B cell (primary cell): ENCODE measurements at regions not wholly inside any gene's neighbourhood (a gene's known extent, or its start where the extent isn't known, plus 50 kb on each side); places are given as distances from the start of the nearest gene placed in this dataset.

Source experiments
- ATAC-seq: fragments of 200-7000 bp; cut with Tn5 transposase; one replicate; pipeline ENCODE4 v1.10.0; 2021; ENCODE audit warnings: low read depth, mild to moderate bottlenecking, moderate number of reproducible peaks, moderate library complexity
- CTCF ChIA-PET: fragments of 350-600 bp; sonication (Branson Sonifier 250); formaldehyde crosslinking; loops from one replicate; lab custom pipeline; 2021; ENCODE audit warnings: antibody characterized with exemption, inconsistent platforms; lab: Charles Lee
- POLR2A ChIA-PET: fragments of 350-600 bp; sonication (Branson Sonifier 250); formaldehyde crosslinking; loops from one replicate; lab custom pipeline; 2021; ENCODE audit warnings: antibody characterized with exemption; lab: Charles Lee
- DNase-seq: peaks from one replicate; pipeline ENCODE4 v3.0.0; 2013
- H2AFZ ChIP-seq: 2 replicates; pipeline ENCODE4 v1.6.1; 2012; ENCODE audit warnings: mild to moderate bottlenecking, low read depth, low read length; ENCODE audit not compliant: insufficient read depth, poor library complexity, severe bottlenecking
- H3K27ac ChIP-seq, 2 donors: 1 replicate in 1 of 2; 2 replicates in 1 of 2; pipeline ENCODE4 v1.5.1; 2012 to 2013; ENCODE audit warnings: low read length in 2 of 2, mild to moderate bottlenecking in 2 of 2, moderate library complexity in 1 of 2
- H3K27me3 ChIP-seq, 4 experiments: fragments of 200-600 bp in 1 of 4; sonication (generic) in 1 of 4; replicated peaks in 1 of 4; 1 replicate in 2 of 4; 2 replicates in 2 of 4; pipeline versions ENCODE4 v1.6.1 to v1.7.0; 2013 to 2016; ENCODE audit warnings: low read length in 3 of 4, mild to moderate bottlenecking in 2 of 4, mixed read lengths in 1 of 4, moderate library complexity in 1 of 4; ENCODE audit not compliant: insufficient read depth in 4 of 4, control insufficient read depth in 3 of 4; ENCODE audit errors: control extremely low read depth in 1 of 4
- H3K36me3 ChIP-seq, 2 experiments: replicated peaks in 1 of 2; 1 replicate in 1 of 2; 2 replicates in 1 of 2; pipeline versions ENCODE4 v1.6.1 to v1.7.1; 2013; ENCODE audit warnings: low read length in 1 of 2; ENCODE audit not compliant: insufficient read depth in 2 of 2, control insufficient read depth in 1 of 2; ENCODE audit errors: control extremely low read depth in 1 of 2, extremely low read depth in 1 of 2
- H3K4me1 ChIP-seq, 2 donors: fragments of 200-600 bp in 1 of 2; sonication (generic) in 1 of 2; 1 replicate in 1 of 2; 2 replicates in 1 of 2; pipeline versions ENCODE4 v1.5.1 to v1.6.1; 2013 to 2017; ENCODE audit warnings: low read length in 2 of 2; ENCODE audit not compliant: control insufficient read depth in 2 of 2, insufficient read depth in 2 of 2
- H3K4me2 ChIP-seq: replicated peaks from 2 replicates; pipeline ENCODE3; 2012; ENCODE audit warnings: mild to moderate bottlenecking, low read depth, low read length; ENCODE audit not compliant: poor library complexity, severe bottlenecking
- H3K4me3 ChIP-seq, 5 experiments: fragments of 200-600 bp in 1 of 5; sonication (generic) in 1 of 5; 1 replicate in 3 of 5; 2 replicates in 2 of 5; pipeline versions ENCODE4 v1.5.1 to v1.7.0; 2011 to 2016; ENCODE audit warnings: low read length in 4 of 5, mild to moderate bottlenecking in 4 of 5, low read depth in 2 of 5, control low read depth in 1 of 5, moderate library complexity in 1 of 5; ENCODE audit not compliant: insufficient read depth in 1 of 5; ENCODE audit errors: control extremely low read depth in 1 of 5, extremely low read depth in 1 of 5
- H3K79me2 ChIP-seq: fragments of 200-600 bp; sonication (generic); one replicate; pipeline ENCODE4 v1.6.0; 2016; ENCODE audit warnings: low read length; ENCODE audit not compliant: control insufficient read depth, insufficient read depth
- H3K9ac ChIP-seq: fragments of 200-600 bp; sonication (generic); 2 replicates; pipeline ENCODE4 v1.6.1; 2017; ENCODE audit warnings: mild to moderate bottlenecking, low read length, moderate library complexity
- H3K9me3 ChIP-seq, 3 donors: one replicate each; pipeline versions ENCODE4 v1.6.1 to v1.7.1; 2013; ENCODE audit warnings: low read length in 2 of 3; ENCODE audit not compliant: control insufficient read depth in 2 of 3, insufficient read depth in 1 of 3; ENCODE audit errors: control extremely low read depth in 1 of 3
- H4K20me1 ChIP-seq: 2 replicates; pipeline ENCODE4 v1.6.0; 2012; ENCODE audit warnings: mild to moderate bottlenecking, low read length; ENCODE audit not compliant: insufficient read depth, control insufficient read depth, poor library complexity, severe bottlenecking
- H3K27ac Mint-ChIP-seq: one replicate; pipeline ENCODE4 v1.8.0; 2021; ENCODE audit warnings: mixed read lengths
- H3K27me3 Mint-ChIP-seq: one replicate; pipeline ENCODE4 v1.8.0; 2021; ENCODE audit warnings: mixed read lengths
- H3K4me1 Mint-ChIP-seq: one replicate; pipeline ENCODE4 v1.8.0; 2021; ENCODE audit warnings: mixed read lengths
- H3K4me3 Mint-ChIP-seq: one replicate; pipeline ENCODE4 v1.8.0; 2021; ENCODE audit warnings: mixed read lengths
- H3K9me3 Mint-ChIP-seq: one replicate; pipeline ENCODE4 v1.8.0; 2022; ENCODE audit warnings: mixed read lengths; ENCODE audit not compliant: insufficient read depth
- EZH2 ChIP-seq: IDR thresholded peaks from 2 replicates; pipeline ENCODE4 v1.6.1; 2012; ENCODE audit warnings: borderline replicate concordance, low read depth, mild to moderate bottlenecking, moderate library complexity, low read length; ENCODE audit not compliant: insufficient read depth, poor library complexity, severe bottlenecking
- WGBS: methylation state at CpG from one replicate; pipeline ENCODE4 v1.1.5; 2013; ENCODE audit warnings: missing lambda C conversion rate; ENCODE audit not compliant: insufficient coverage; 5-methylcytosine and 5-hydroxymethylcytosine counted together
- intact Hi-C: fragments of 100-400 bp; cut with micrococcal nuclease; formaldehyde crosslinking; loops from one replicate; pipeline ENCODE4 v1.10.0; 2022
- TF ChIP-seq, protein P1 (sequence below): fragments of 200-600 bp; IDR thresholded peaks from one replicate; pipeline ENCODE4 v1.8.0; 2022; ENCODE audit warnings: antibody characterized with exemption, mild to moderate bottlenecking

DNA sequence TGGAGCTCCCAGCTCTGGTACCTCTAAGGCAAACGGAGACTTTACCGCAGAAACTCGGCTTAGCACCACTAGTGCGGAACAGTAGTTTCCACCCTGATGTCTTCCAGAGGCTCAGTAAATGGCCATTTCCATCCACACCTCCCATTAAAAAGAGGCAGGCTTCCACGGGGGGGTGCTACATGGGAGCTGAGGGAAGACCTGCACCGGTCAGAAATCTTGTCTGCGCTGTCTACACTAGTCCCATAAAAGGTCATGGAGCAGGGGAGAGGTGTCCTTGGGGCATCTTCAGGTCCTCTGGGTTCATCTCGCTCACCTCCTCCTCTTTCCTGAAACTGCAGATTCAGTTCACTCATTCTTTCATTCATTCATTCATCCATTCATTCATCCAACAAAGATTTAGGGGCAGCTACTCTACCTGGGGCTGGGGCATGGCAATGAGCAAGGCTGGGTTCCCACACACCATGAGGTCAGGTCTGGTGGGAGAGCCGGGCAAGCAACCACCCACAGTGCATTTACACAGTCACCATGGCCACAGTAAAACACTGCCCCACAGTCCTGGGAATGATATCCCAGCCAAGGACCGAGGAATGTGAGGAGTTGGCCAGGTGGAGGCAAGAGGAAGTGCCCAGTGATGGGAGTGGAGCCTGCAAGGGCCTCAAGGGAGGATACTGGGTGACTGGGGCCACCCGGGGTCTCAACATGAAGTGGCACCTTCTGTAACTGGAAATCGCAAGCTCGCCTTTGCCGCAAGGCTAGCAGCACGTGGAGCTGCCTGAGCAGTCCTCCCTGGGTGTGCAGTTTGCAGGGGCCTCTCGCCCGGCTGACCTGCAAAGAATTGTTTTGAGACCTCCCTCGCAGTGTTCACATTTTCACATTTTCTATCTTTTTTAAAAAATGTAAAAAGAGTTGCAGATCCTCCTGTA lies 180.2 kb upstream of the RAB6C start:
- ATAC-seq, result no peak
- peaks cover 4% of the 10 kb centered on the region for H3K27me3 Mint-ChIP-seq

DNA sequence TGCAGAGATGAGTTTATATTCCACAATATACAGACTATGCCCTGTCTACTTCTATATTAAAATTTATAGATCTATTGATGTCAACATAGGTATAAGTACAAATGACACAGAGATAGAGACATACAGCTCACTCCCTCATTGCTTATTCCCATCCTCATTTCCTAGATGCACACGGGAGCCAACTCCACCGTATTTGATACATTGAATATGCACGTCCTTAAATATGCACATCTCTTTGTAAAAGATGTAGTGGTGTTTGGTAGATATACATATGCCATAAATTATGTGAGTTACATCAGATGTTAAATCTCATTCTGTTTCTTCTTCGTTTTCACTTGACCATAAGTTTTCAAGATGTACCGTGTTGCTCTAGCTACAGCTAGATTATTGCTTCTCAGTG lies 179.2 kb upstream of the RAB6C start:
- Histone ChIP-seq H3K36me3 (no peaks in the 10 kb centered on the region), H3K27ac (no peak overlapping the region), H3K9ac (no peak overlapping the region), H4K20me1 (no peaks in the 10 kb centered on the region), H2AFZ (no peak overlapping the region), H3K79me2 (no peaks in the 10 kb centered on the region), H3K4me2 (no peak overlapping the region), H3K4me3 (no peak overlapping the region), H3K4me1 (no peaks in the 10 kb centered on the region), H3K27me3 (no peaks in the 10 kb centered on the region), H3K9me3 (no peaks in the 10 kb centered on the region)
- CTCF ChIA-PET, result no interaction called here
- WGBS, result 86% methylated on average over 2 of the region's 5 CpGs
- DNase-seq, result no peak
- POLR2A ChIA-PET, result no interaction called here
- intact Hi-C loops, result no loop called here
- no peak for ATAC-seq
- no peak for TF ChIP-seq EZH2
- TF ChIP-seq, protein P1, sequence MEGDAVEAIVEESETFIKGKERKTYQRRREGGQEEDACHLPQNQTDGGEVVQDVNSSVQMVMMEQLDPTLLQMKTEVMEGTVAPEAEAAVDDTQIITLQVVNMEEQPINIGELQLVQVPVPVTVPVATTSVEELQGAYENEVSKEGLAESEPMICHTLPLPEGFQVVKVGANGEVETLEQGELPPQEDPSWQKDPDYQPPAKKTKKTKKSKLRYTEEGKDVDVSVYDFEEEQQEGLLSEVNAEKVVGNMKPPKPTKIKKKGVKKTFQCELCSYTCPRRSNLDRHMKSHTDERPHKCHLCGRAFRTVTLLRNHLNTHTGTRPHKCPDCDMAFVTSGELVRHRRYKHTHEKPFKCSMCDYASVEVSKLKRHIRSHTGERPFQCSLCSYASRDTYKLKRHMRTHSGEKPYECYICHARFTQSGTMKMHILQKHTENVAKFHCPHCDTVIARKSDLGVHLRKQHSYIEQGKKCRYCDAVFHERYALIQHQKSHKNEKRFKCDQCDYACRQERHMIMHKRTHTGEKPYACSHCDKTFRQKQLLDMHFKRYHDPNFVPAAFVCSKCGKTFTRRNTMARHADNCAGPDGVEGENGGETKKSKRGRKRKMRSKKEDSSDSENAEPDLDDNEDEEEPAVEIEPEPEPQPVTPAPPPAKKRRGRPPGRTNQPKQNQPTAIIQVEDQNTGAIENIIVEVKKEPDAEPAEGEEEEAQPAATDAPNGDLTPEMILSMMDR, result no peak
- H3K9me3 Mint-ChIP-seq, result no peaks in the 10 kb centered on the region
- no peak overlapping the region for H3K4me3 Mint-ChIP-seq
- H3K4me1 Mint-ChIP-seq, result no peaks in the 10 kb centered on the region
- peaks cover 4% of the 10 kb centered on the region for H3K27me3 Mint-ChIP-seq
- no peak overlapping the region for H3K27ac Mint-ChIP-seq

More for the DNA sequence above, 180.2 kb upstream of the RAB6C start:
- Histone ChIP-seq H3K27ac (no peak overlapping the region), H3K4me3 (no peak overlapping the region), H3K4me1 (no peaks in the 10 kb centered on the region), H3K9ac (no peak overlapping the region), H3K36me3 (no peaks in the 10 kb centered on the region), H4K20me1 (no peaks in the 10 kb centered on the region), H3K4me2 (no peak overlapping the region), H2AFZ (no peak overlapping the region), H3K27me3 (no peaks in the 10 kb centered on the region), H3K9me3 (no peaks in the 10 kb centered on the region), H3K79me2 (no peaks in the 10 kb centered on the region)
- WGBS, result 93% methylated on average over 13 of the region's 18 CpGs
- CTCF ChIA-PET, result no interaction called here
- H3K4me3 Mint-ChIP-seq, result no peak overlapping the region
- POLR2A ChIA-PET, result no interaction called here
- H3K9me3 Mint-ChIP-seq, result no peaks in the 10 kb centered on the region
- intact Hi-C loops, result no loop called here
- TF ChIP-seq EZH2, result no peak
- TF ChIP-seq, protein P1, result no peak
- no peak overlapping the region for H3K27ac Mint-ChIP-seq
- H3K4me1 Mint-ChIP-seq, result no peaks in the 10 kb centered on the region
- DNase-seq, result no peak
